ENCODE measurements at regions not wholly inside any gene's neighbourhood (a gene's known extent, or its start where the extent isn't known, plus 50 kb on each side); places are given as distances from the start of the nearest gene placed in this dataset.

DNA sequence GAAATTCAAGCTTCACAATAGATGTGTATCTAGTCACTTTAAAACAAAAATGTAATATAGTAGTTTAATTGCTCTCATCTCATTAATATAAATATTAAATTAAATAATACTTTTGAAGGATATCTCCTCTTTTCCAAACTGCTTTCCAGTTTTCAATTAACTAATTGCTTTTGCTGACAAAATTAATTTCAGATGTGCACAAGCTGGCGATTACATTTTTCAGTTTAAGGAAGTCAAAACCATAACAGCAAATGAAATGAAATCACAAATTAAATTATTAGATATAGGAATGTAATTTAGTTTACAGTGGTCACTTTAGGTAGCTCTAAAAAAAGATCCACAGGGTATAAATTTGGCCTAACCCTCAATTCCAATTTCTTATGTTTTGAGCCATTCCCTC is 362.1 kb downstream of the SLC6A15 start:
- Histone ChIP-seq H2BK20ac (ENCODE audit: low read length) (no peak overlapping the region), H3K4me1 (replicated peaks in 1 of 4; ENCODE audit: control insufficient read depth in 3 of 4, insufficient read depth in 4 of 4, low read length in 3 of 4) (no peaks in the 10 kb centered on the region), H4K8ac (ENCODE audit: extremely low read depth, insufficient read depth, low read length) (no peak overlapping the region), H2BK15ac (ENCODE audit: low read length) (no peak overlapping the region), H3K79me1 (ENCODE audit: low read depth, low read length) (no peaks in the 10 kb centered on the region), H3K23ac (ENCODE audit: insufficient read length) (no peak overlapping the region), H3K18ac (ENCODE audit: extremely low read depth, low read length) (no peak overlapping the region), H3K4me3 (ENCODE audit: extremely low read depth in 1 of 4, insufficient read depth in 2 of 4, low read depth in 3 of 4, low read length in 4 of 4) (no peak overlapping the region), H3K9ac (replicated peaks in 1 of 4; ENCODE audit: extremely low read depth in 1 of 4, low read depth in 3 of 4, low read length in 3 of 4) (no peak overlapping the region), H3K23me2 (ENCODE audit: low read depth, low read length) (no peaks in the 10 kb centered on the region; the same call in 1 of the 2 replicates), H2BK12ac (ENCODE audit: low read depth, low read length) (no peak overlapping the region), H2BK120ac (replicated peaks; ENCODE audit: low read depth, low read length) (no peak overlapping the region), H3K36me3 (ENCODE audit: control insufficient read depth in 2 of 4, insufficient read depth in 4 of 4, low read length in 3 of 4) (no peaks in the 10 kb centered on the region), H4K5ac (ENCODE audit: insufficient read length, low read depth, low read length) (no peak overlapping the region), H4K20me1 (replicated peaks in 1 of 2; ENCODE audit: control insufficient read depth in 1 of 2, insufficient read depth in 2 of 2, low read length in 2 of 2) (no peaks in the 10 kb centered on the region), H2BK5ac (ENCODE audit: low read depth, low read length) (no peak overlapping the region), H3K79me2 (ENCODE audit: control insufficient read depth in 1 of 2, insufficient read depth in 2 of 2, low read length in 2 of 2) (no peaks in the 10 kb centered on the region), H3K56ac (replicated peaks; ENCODE audit: insufficient read length, low read depth, low read length) (no peak overlapping the region), H3K27ac (ENCODE audit: low read depth, low read length) (no peak overlapping the region), H3K9me3 (ENCODE audit: insufficient read depth in 2 of 2, low read depth in 1 of 2, low read length in 1 of 2) (no peaks in the 10 kb centered on the region), H3K4ac (replicated peaks; ENCODE audit: insufficient read length, low read depth, low read length) (no peak overlapping the region), H4K91ac (replicated peaks; ENCODE audit: insufficient read length, low read length) (no peak overlapping the region), H3K4me2 (ENCODE audit: insufficient read depth in 1 of 2, low read depth in 2 of 2, low read length in 2 of 2) (no peak overlapping the region), H2AFZ (ENCODE audit: low read length) (no peak overlapping the region), H3K14ac (ENCODE audit: insufficient read length) (no peak overlapping the region), H3K27me3 (replicated peaks in 1 of 4; ENCODE audit: control insufficient read depth in 3 of 4, extremely low read depth in 1 of 4, insufficient read depth in 3 of 4, low read length in 3 of 4) (no peaks in the 10 kb centered on the region), H2AK5ac (ENCODE audit: low read depth, low read length) (no peak overlapping the region)
- TF ChIP-seq BRCA1 (IDR thresholded peaks at IDR 0.05; ENCODE audit: low read depth, low read length) (no peak), CEBPB (IDR thresholded peaks at IDR 0.05; ENCODE audit: low read depth, low read length) (no peak), RNF2 (IDR thresholded peaks at IDR 0.05; ENCODE audit: borderline replicate concordance, low read depth, low read length, missing control alignments, poor library complexity, severe bottlenecking) (no peak), SP2 (IDR thresholded peaks at IDR 0.05; ENCODE audit: low read length) (no peak)
- WGBS, 2 experiments (ENCODE audit: extremely low coverage in 1 of 2, insufficient coverage in 1 of 2, insufficient read length in 1 of 2, insufficient replicate concordance in 2 of 2, low coverage in 1 of 2, low lambda C conversion rate in 2 of 2, missing lambda C conversion rate in 1 of 2): 91% methylated on average over 1 of the region's 1 CpG; no CpG with 5 or more reads in 1 of the 2 experiments
- POLR2A ChIA-PET (ENCODE audit: partially characterized antibody): no interaction called here
- FAIRE-seq: no peak
- DNase-seq (ENCODE audit: low read depth in 1 of 2, low spot score in 2 of 2): no peak
- CTCF ChIA-PET (ENCODE audit: partially characterized antibody): interaction anchor here (0.8 kb wide), 1 partner anchor 15 kb away, joined by 4 read pairs; no protein-coding TSS in a partner anchor

Measured in H1 (cell line).